Testis (tissue), 2 donors: ENCODE measurements at regions not wholly inside any gene's neighbourhood (a gene's known extent, or its start where the extent isn't known, plus 50 kb on each side); places are given as distances from the start of the nearest gene placed in this dataset.

ENCODE experiments used
- POLR2A ChIP-seq: fragments of 450-650 bp; IDR thresholded peaks from one replicate; pipeline ENCODE4 v1.6.1; 2017; ENCODE audit warnings: antibody characterized with exemption, mild to moderate bottlenecking, moderate library complexity
- TF ChIP-seq, protein P1 (sequence below), 3 experiments: fragments of 450-650 bp in 2 of 3; fragments of 200-600 bp in 1 of 3; sonication (generic) in 1 of 3; IDR thresholded peaks; one replicate each; pipeline ENCODE4 v1.5.1; 2016 to 2019; ENCODE audit warnings: antibody characterized with exemption in 3 of 3, mild to moderate bottlenecking in 2 of 3, moderate library complexity in 1 of 3

DNA sequence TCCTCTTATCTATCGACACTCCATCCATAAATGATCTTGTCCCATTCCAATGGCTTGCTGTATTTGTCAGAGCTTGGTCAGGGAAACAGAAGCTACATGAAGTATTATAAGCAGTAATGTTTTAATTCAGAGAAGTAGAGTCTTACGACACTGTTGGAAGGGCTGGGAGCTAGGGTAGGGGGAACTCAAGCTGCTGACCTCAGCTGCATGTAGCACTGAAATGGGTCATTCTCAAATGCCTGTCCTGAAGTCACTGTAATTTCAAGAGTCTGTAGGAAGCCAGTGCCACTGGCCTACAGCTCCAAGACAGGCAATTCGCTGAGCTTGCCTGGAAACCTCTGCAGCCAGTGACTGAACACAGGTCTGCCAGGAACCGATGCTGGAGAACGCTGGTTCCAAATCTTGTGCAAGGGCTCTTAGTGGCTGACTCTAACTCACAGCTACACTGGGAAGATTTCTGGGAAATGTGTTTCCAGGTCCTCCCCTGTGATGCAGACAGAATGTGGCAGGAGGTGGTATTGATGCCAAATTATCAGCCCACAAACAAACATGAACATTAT, 532.4 kb downstream of the CCDC171 start:
- TF ChIP-seq, protein P1, sequence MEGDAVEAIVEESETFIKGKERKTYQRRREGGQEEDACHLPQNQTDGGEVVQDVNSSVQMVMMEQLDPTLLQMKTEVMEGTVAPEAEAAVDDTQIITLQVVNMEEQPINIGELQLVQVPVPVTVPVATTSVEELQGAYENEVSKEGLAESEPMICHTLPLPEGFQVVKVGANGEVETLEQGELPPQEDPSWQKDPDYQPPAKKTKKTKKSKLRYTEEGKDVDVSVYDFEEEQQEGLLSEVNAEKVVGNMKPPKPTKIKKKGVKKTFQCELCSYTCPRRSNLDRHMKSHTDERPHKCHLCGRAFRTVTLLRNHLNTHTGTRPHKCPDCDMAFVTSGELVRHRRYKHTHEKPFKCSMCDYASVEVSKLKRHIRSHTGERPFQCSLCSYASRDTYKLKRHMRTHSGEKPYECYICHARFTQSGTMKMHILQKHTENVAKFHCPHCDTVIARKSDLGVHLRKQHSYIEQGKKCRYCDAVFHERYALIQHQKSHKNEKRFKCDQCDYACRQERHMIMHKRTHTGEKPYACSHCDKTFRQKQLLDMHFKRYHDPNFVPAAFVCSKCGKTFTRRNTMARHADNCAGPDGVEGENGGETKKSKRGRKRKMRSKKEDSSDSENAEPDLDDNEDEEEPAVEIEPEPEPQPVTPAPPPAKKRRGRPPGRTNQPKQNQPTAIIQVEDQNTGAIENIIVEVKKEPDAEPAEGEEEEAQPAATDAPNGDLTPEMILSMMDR (IDR thresholded peaks at IDR 0.05): no peak
- no peak for TF ChIP-seq POLR2A
